HEK293 (cell line): ENCODE measurements at regions not wholly inside any gene's neighbourhood (a gene's known extent, or its start where the extent isn't known, plus 50 kb on each side); places are given as distances from the start of the nearest gene placed in this dataset.

ENCODE experiments used
- CTCF ChIA-PET: fragments of 350-600 bp; formaldehyde crosslinking; extraction: SDS; loops from one replicate; lab custom pipeline; 2021; ENCODE audit warnings: antibody characterized with exemption; lab: Yijun Ruan, JAX
- POLR2A ChIA-PET: fragments of 300-600 bp; formaldehyde crosslinking; extraction: SDS; loops from one replicate; lab custom pipeline; 2020; ENCODE audit warnings: antibody characterized with exemption, inconsistent platforms; lab: Yijun Ruan, JAX
- H3K27ac ChIP-seq: fragments of 200-500 bp; sonication (Bioruptor generic); 2 replicates; pipeline ENCODE4 v1.5.1; 2014; ENCODE audit warnings: low read depth, low read length, control low read depth, inconsistent platforms; ENCODE audit errors: extremely low read depth
- H3K36me3 ChIP-seq, 2 experiments: fragments of 200-500 bp in 1 of 2; sonication (Bioruptor generic) in 1 of 2; 1 replicate in 1 of 2; 2 replicates in 1 of 2; pipeline ENCODE4 v1.5.1; 2014 to 2017; ENCODE audit warnings: inconsistent platforms in 2 of 2, low read length in 2 of 2; ENCODE audit not compliant: control insufficient read depth in 2 of 2, insufficient read depth in 1 of 2
- H3K4me1 ChIP-seq: fragments of 200-500 bp; sonication (Bioruptor generic); 2 replicates; pipeline ENCODE4 v1.5.1; 2014; ENCODE audit warnings: mild to moderate bottlenecking, low read length, inconsistent platforms; ENCODE audit not compliant: control insufficient read depth, insufficient read depth
- H3K4me3 ChIP-seq: 2 replicates; pipeline ENCODE4 v1.5.1; 2011; ENCODE audit warnings: low read depth, mild to moderate bottlenecking, control low read depth, low read length, moderate library complexity
- H3K9me3 ChIP-seq: fragments of 200-500 bp; sonication (Bioruptor generic); 2 replicates; pipeline ENCODE4 v1.5.1; 2014; ENCODE audit warnings: low read depth, low read length, inconsistent platforms; ENCODE audit not compliant: control insufficient read depth, insufficient read depth
- GLI4 ChIP-seq: fragments of 450-650 bp; formaldehyde crosslinking; IDR thresholded peaks from 2 replicates; pipeline ENCODE4 v1.5.1; 2016; ENCODE audit warnings: missing biosample characterization, missing genetic modification characterization
- HOXC10 ChIP-seq: sonication (generic); formaldehyde crosslinking; IDR thresholded peaks from 2 replicates; pipeline ENCODE4 v1.8.1; 2023; ENCODE audit warnings: mild to moderate bottlenecking, missing genetic modification reagents
- KLF7 ChIP-seq: fragments of 450-650 bp; formaldehyde crosslinking; IDR thresholded peaks from 2 replicates; pipeline ENCODE4 v1.5.1; 2016; ENCODE audit warnings: missing biosample characterization, missing genetic modification characterization, borderline replicate concordance
- MZF1 ChIP-seq: fragments of 450-650 bp; formaldehyde crosslinking; IDR thresholded peaks from 2 replicates; pipeline ENCODE4 v1.5.1; 2017; ENCODE audit warnings: missing biosample characterization, missing genetic modification characterization, borderline replicate concordance
- WT1 ChIP-seq: fragments of 450-650 bp; formaldehyde crosslinking; IDR thresholded peaks from 2 replicates; pipeline ENCODE4 v1.5.1; 2016; ENCODE audit warnings: missing biosample characterization, missing genetic modification characterization
- YY2 ChIP-seq: fragments of 450-650 bp; formaldehyde crosslinking; IDR thresholded peaks from 2 replicates; pipeline ENCODE4 v1.5.1; 2016; ENCODE audit warnings: missing biosample characterization, missing genetic modification characterization
- ZBTB1 ChIP-seq: fragments of 450-650 bp; formaldehyde crosslinking; IDR thresholded peaks from 2 replicates; pipeline ENCODE4 v1.5.1; 2016; ENCODE audit warnings: missing biosample characterization, missing genetic modification characterization
- ZEB2 ChIP-seq: fragments of 450-650 bp; formaldehyde crosslinking; IDR thresholded peaks from 2 replicates; pipeline ENCODE4 v1.5.1; 2016; ENCODE audit warnings: missing biosample characterization, missing genetic modification characterization
- ZFHX2 ChIP-seq: fragments of 450-650 bp; formaldehyde crosslinking; conservative IDR thresholded peaks from 2 replicates; pipeline ENCODE4 v1.5.1; 2016; ENCODE audit warnings: missing biosample characterization, missing genetic modification characterization
- ZFP41 ChIP-seq: fragments of 450-650 bp; formaldehyde crosslinking; IDR thresholded peaks from 2 replicates; pipeline ENCODE4 v1.5.1; 2016; ENCODE audit warnings: missing biosample characterization, missing genetic modification characterization, borderline replicate concordance
- ZFP69B ChIP-seq: fragments of 450-650 bp; formaldehyde crosslinking; IDR thresholded peaks from 2 replicates; pipeline ENCODE4 v1.5.1; 2016; ENCODE audit warnings: missing biosample characterization, missing genetic modification characterization
- ZNF10 ChIP-seq: fragments of 450-650 bp; formaldehyde crosslinking; IDR thresholded peaks from 2 replicates; pipeline ENCODE4 v1.5.1; 2017; ENCODE audit warnings: missing biosample characterization, missing genetic modification characterization
- ZNF121 ChIP-seq: fragments of 450-650 bp; formaldehyde crosslinking; IDR thresholded peaks from 2 replicates; pipeline ENCODE4 v1.5.1; 2016; ENCODE audit warnings: missing biosample characterization, missing genetic modification characterization
- ZNF155 ChIP-seq: fragments of 450-650 bp; formaldehyde crosslinking; IDR thresholded peaks from 2 replicates; pipeline ENCODE4 v1.5.1; 2016; ENCODE audit warnings: missing biosample characterization, missing genetic modification characterization
- ZNF169 ChIP-seq: fragments of 450-650 bp; formaldehyde crosslinking; IDR thresholded peaks from 2 replicates; pipeline ENCODE4 v1.5.1; 2016; ENCODE audit warnings: missing biosample characterization, missing genetic modification characterization
- ZNF24 ChIP-seq: fragments of 450-650 bp; formaldehyde crosslinking; IDR thresholded peaks from 2 replicates; pipeline ENCODE4 v1.5.1; 2016; ENCODE audit warnings: missing biosample characterization, missing genetic modification characterization
- ZNF266 ChIP-seq: fragments of 450-650 bp; formaldehyde crosslinking; IDR thresholded peaks from 2 replicates; pipeline ENCODE4 v1.5.1; 2016; ENCODE audit warnings: missing biosample characterization, missing genetic modification characterization, low read depth
- ZNF354C ChIP-seq: fragments of 450-650 bp; formaldehyde crosslinking; IDR thresholded peaks from 2 replicates; pipeline ENCODE4 v1.5.1; 2016; ENCODE audit warnings: missing biosample characterization, missing genetic modification characterization, low read depth, borderline replicate concordance
- ZNF366 ChIP-seq: fragments of 450-650 bp; formaldehyde crosslinking; conservative IDR thresholded peaks from 2 replicates; pipeline ENCODE4 v1.5.1; 2016; ENCODE audit warnings: missing biosample characterization, missing genetic modification characterization
- ZNF48 ChIP-seq: fragments of 450-650 bp; formaldehyde crosslinking; IDR thresholded peaks from 2 replicates; pipeline ENCODE4 v1.5.1; 2016; ENCODE audit warnings: missing biosample characterization, missing genetic modification characterization
- ZNF510 ChIP-seq: fragments of 450-650 bp; formaldehyde crosslinking; IDR thresholded peaks from 2 replicates; pipeline ENCODE4 v1.5.1; 2018; ENCODE audit warnings: mild to moderate bottlenecking, missing genetic modification characterization, missing biosample characterization; ENCODE audit not compliant: insufficient replicate concordance
- ZNF521 ChIP-seq: fragments of 450-650 bp; formaldehyde crosslinking; IDR thresholded peaks from 2 replicates; pipeline ENCODE4 v1.5.1; 2017; ENCODE audit warnings: missing biosample characterization, mild to moderate bottlenecking, missing genetic modification characterization
- ZNF548 ChIP-seq: fragments of 450-650 bp; formaldehyde crosslinking; IDR thresholded peaks from 2 replicates; pipeline ENCODE4 v1.5.1; 2016; ENCODE audit warnings: missing biosample characterization, missing genetic modification characterization
- ZNF670 ChIP-seq: fragments of 450-650 bp; formaldehyde crosslinking; IDR thresholded peaks from 2 replicates; pipeline ENCODE4 v1.5.1; 2016; ENCODE audit warnings: missing biosample characterization, missing genetic modification characterization, low read depth
- ZNF677 ChIP-seq: fragments of 450-650 bp; IDR thresholded peaks from 2 replicates; pipeline ENCODE4 v1.5.0; 2018; ENCODE audit warnings: missing biosample characterization, mild to moderate bottlenecking, missing genetic modification characterization, moderate library complexity
- ZNF76 ChIP-seq: fragments of 450-650 bp; formaldehyde crosslinking; IDR thresholded peaks from 2 replicates; pipeline ENCODE4; 2016; ENCODE audit warnings: low read depth, missing biosample characterization, missing genetic modification characterization, borderline replicate concordance
- TF ChIP-seq, protein P1 (sequence below): fragments of 450-650 bp; formaldehyde crosslinking; IDR thresholded peaks from 2 replicates; pipeline ENCODE4 v1.5.1; 2016; ENCODE audit warnings: missing biosample characterization, missing genetic modification characterization
- TF ChIP-seq, protein P2 (sequence below): fragments of 450-650 bp; formaldehyde crosslinking; IDR thresholded peaks from 2 replicates; pipeline ENCODE4 v1.5.1; 2017; ENCODE audit warnings: missing biosample characterization, mild to moderate bottlenecking, missing genetic modification characterization, moderate library complexity
- TF ChIP-seq, protein P3 (sequence below): fragments of 450-650 bp; formaldehyde crosslinking; IDR thresholded peaks from 2 replicates; pipeline ENCODE4 v1.5.1; 2016; ENCODE audit warnings: missing biosample characterization, missing genetic modification characterization

DNA sequence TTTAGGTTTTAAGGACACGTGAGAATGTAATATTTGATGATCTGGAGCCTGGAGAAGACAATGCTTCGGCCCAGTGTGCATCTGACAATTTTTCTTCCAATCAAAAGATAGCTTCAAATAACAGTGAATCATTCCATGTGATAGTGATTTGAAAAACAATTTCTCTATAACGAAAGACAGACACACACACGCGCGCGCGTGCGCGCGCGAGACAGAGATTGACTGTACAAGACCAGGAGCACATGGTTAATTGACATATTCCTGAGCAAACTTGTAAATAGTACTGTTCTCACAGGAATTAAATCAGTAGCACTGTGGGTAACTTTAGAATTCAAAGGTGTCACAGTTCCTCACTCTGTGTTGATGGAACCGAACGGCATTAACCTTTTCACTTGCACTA lies 287.5 kb upstream of the LMO3 start (continued):
- TF ChIP-seq ZNF677 (tag by site-specific recombination) (no peak), YY2 (tag by site-specific recombination) (no peak), ZFP41 (tag by site-specific recombination) (no peak), KLF7 (tag by site-specific recombination) (no peak), ZNF266 (no peak)

DNA sequence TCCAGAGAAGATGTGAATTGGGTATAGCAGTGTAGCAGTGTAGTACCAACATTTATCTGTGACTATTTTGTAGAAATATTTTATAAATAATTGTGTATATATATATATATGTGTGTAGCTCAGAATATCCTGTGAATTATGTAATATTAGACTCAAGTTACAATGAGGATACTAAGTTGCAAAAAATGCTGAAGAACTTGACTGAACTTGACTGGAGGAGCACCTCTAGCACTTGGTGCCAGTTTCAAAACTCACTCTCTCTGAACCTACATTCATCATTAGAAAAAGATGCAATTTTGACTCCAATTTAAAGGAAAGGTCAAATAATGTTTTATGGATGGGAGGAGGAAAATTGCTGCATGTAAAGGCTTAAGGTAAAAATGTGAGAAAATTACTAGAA lies 285.7 kb upstream of the LMO3 start:
- Histone ChIP-seq H3K9me3 (no peaks in the 10 kb centered on the region; the same call in 1 of the 2 replicates), H3K4me3 (no peak overlapping the region), H3K36me3 (no peaks in the 10 kb centered on the region), H3K4me1 (no peaks in the 10 kb centered on the region), H3K27ac (no peak overlapping the region)
- POLR2A ChIA-PET = no interaction called here
- TF ChIP-seq ZFP69B = no peak
- no peak for TF ChIP-seq ZNF670
- no peak for TF ChIP-seq ZNF548 (tag by site-specific recombination)
- TF ChIP-seq, protein P1, sequence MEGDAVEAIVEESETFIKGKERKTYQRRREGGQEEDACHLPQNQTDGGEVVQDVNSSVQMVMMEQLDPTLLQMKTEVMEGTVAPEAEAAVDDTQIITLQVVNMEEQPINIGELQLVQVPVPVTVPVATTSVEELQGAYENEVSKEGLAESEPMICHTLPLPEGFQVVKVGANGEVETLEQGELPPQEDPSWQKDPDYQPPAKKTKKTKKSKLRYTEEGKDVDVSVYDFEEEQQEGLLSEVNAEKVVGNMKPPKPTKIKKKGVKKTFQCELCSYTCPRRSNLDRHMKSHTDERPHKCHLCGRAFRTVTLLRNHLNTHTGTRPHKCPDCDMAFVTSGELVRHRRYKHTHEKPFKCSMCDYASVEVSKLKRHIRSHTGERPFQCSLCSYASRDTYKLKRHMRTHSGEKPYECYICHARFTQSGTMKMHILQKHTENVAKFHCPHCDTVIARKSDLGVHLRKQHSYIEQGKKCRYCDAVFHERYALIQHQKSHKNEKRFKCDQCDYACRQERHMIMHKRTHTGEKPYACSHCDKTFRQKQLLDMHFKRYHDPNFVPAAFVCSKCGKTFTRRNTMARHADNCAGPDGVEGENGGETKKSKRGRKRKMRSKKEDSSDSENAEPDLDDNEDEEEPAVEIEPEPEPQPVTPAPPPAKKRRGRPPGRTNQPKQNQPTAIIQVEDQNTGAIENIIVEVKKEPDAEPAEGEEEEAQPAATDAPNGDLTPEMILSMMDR (tag by site-specific recombination) = no peak
- TF ChIP-seq, protein P2, sequence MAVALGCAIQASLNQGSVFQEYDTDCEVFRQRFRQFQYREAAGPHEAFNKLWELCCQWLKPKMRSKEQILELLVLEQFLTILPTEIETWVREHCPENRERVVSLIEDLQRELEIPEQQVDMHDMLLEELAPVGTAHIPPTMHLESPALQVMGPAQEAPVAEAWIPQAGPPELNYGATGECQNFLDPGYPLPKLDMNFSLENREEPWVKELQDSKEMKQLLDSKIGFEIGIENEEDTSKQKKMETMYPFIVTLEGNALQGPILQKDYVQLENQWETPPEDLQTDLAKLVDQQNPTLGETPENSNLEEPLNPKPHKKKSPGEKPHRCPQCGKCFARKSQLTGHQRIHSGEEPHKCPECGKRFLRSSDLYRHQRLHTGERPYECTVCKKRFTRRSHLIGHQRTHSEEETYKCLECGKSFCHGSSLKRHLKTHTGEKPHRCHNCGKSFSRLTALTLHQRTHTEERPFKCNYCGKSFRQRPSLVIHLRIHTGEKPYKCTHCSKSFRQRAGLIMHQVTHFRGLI (tag by site-specific recombination) = no peak
- no peak for TF ChIP-seq ZNF76 (tag by site-specific recombination)
- TF ChIP-seq GLI4 = no peak
- TF ChIP-seq, protein P3, sequence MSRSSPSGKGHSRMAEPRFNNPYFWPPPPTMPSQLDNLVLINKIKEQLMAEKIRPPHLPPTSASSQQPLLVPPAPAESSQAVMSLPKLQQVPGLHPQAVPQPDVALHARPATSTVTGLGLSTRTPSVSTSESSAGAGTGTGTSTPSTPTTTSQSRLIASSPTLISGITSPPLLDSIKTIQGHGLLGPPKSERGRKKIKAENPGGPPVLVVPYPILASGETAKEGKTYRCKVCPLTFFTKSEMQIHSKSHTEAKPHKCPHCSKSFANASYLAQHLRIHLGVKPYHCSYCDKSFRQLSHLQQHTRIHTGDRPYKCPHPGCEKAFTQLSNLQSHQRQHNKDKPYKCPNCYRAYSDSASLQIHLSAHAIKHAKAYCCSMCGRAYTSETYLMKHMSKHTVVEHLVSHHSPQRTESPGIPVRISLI (tag by site-specific recombination) = no peak
- no peak for TF ChIP-seq ZBTB1 (tag by site-specific recombination)
- no peak for TF ChIP-seq ZNF510
- no peak for TF ChIP-seq ZNF155 (tag by site-specific recombination)
- TF ChIP-seq ZNF521 (tag by site-specific recombination) = no peak
- no peak for TF ChIP-seq ZNF48
- TF ChIP-seq ZNF24 (tag by site-specific recombination) = no peak
- TF ChIP-seq ZNF121 (tag by site-specific recombination) = no peak
- no peak for TF ChIP-seq ZEB2 (tag by site-specific recombination)
- no peak for TF ChIP-seq HOXC10 (CRISPR knock-in tag)
- TF ChIP-seq ZNF354C (tag by site-specific recombination) = no peak
- CTCF ChIA-PET = no interaction called here

DNA sequence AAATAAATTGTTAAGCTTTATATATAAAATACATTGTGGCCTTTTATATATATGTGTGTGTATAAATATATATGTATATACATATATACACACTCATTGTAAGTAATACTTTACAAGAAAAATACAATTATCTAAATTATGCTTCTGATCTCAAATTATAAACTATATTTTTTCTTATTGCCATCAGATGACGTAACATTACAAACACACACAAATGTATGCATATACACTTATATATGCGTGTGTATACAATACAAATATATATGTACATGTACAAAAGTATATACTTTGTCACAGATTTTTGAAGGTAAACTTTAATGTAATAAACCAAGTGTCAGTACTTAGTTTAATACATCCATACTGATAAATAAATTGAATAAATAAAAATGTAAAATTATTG lies 278.9 kb upstream of the LMO3 start:
- CTCF ChIA-PET = no interaction called here
- POLR2A ChIA-PET = no interaction called here
- TF ChIP-seq ZNF521 (tag by site-specific recombination) (no peak), MZF1 (tag by site-specific recombination) (no peak), WT1 (tag by site-specific recombination) (no peak), ZNF366 (no peak), ZNF169 (tag by site-specific recombination) (no peak), ZFHX2 (tag by site-specific recombination) (no peak), ZNF10 (no peak)
- TF ChIP-seq, all 188 proteins: peak for 0

More for the DNA sequence above, 278.9 kb upstream of the LMO3 start:
- Histone ChIP-seq H3K4me1 (no peaks in the 10 kb centered on the region), H3K4me3 (no peak overlapping the region), H3K36me3 (no peaks in the 10 kb centered on the region), H3K27ac (no peak overlapping the region), H3K9me3 (no peaks in the 10 kb centered on the region)
